HFFc6 (cell line): ENCODE measurements at regions not wholly inside any gene's neighbourhood (a gene's known extent, or its start where the extent isn't known, plus 50 kb on each side); places are given as distances from the start of the nearest gene placed in this dataset.

ENCODE experiments used
- DNase-seq: peaks from one replicate; pipeline ENCODE4 v3.0.0-alpha.2; 2018
- H3K27ac Mint-ChIP-seq: 2 replicates; pipeline ENCODE4 v1.8.0; 2020; ENCODE audit warnings: mild to moderate bottlenecking, mixed read lengths
- H3K27me3 Mint-ChIP-seq: 2 replicates; pipeline ENCODE4 v1.8.0; 2021; ENCODE audit warnings: mild to moderate bottlenecking, moderate library complexity, mixed read lengths; ENCODE audit not compliant: insufficient read depth
- H3K36me3 Mint-ChIP-seq: 2 replicates; pipeline ENCODE4 v1.8.0; 2021; ENCODE audit warnings: low read depth, mixed read lengths
- H3K4me1 Mint-ChIP-seq: 2 replicates; pipeline ENCODE4 v1.8.0; 2020; ENCODE audit warnings: low read depth, mixed read lengths
- H3K4me3 Mint-ChIP-seq: 2 replicates; pipeline ENCODE4 v1.8.0; 2020; ENCODE audit warnings: mild to moderate bottlenecking, moderate library complexity, mixed read lengths
- H3K9me3 Mint-ChIP-seq: 2 replicates; pipeline ENCODE4 v1.8.0; 2020; ENCODE audit warnings: mild to moderate bottlenecking, mixed read lengths
- TF ChIP-seq, protein P1 (sequence below): fragments of 200-600 bp; sonication (generic); IDR thresholded peaks from 2 replicates; pipeline ENCODE4 v1.5.0; 2021; ENCODE audit warnings: antibody characterized with exemption, mild to moderate bottlenecking

DNA sequence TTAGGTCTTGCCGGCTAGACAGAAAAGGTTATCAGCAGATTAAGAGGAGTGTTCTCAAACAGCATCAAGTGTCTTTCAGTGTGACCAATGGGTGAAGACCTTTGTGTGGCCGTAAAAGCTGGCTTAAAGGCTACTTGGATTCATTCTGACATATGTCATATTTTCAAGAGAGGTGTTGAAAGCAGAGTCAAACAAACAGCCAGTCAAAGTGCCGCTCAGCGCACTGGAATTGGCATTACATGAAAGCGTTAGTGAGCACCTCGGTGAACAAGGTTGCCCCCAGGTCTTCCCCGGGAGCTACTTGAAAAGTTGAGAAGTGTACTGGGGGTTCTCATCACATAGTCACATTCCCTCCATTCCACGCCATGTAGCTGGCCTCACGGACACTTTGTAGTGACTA is 148.9 kb downstream of the SOX3 start:
- no peak overlapping the region for H3K4me3 Mint-ChIP-seq
- DNase-seq: no peak
- no peaks in the 10 kb centered on the region for H3K36me3 Mint-ChIP-seq
- H3K27ac Mint-ChIP-seq: no peak overlapping the region
- TF ChIP-seq, protein P1, sequence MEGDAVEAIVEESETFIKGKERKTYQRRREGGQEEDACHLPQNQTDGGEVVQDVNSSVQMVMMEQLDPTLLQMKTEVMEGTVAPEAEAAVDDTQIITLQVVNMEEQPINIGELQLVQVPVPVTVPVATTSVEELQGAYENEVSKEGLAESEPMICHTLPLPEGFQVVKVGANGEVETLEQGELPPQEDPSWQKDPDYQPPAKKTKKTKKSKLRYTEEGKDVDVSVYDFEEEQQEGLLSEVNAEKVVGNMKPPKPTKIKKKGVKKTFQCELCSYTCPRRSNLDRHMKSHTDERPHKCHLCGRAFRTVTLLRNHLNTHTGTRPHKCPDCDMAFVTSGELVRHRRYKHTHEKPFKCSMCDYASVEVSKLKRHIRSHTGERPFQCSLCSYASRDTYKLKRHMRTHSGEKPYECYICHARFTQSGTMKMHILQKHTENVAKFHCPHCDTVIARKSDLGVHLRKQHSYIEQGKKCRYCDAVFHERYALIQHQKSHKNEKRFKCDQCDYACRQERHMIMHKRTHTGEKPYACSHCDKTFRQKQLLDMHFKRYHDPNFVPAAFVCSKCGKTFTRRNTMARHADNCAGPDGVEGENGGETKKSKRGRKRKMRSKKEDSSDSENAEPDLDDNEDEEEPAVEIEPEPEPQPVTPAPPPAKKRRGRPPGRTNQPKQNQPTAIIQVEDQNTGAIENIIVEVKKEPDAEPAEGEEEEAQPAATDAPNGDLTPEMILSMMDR: no peak
- no peaks in the 10 kb centered on the region for H3K27me3 Mint-ChIP-seq
- peaks cover 13% of the 10 kb centered on the region for H3K9me3 Mint-ChIP-seq
- H3K4me1 Mint-ChIP-seq: no peaks in the 10 kb centered on the region

DNA sequence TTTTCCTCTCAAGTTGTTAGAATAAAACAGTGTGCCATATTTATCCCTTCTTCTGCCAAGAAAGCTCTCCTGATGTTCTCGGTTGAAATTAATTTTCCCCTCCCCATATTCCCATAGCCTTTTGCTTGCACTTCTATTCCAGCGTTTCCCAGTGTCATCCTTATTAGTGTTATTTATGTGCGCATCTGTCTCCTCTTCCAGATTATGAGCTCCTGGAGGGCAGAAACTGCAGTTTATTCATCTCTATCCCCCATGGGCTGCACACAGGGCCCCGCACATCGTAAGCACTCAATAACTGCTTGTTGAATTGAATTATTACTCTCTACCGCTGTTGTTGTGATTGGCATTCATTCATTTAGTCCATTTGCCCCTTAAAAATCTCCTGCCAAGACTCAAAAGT is 149.4 kb downstream of the SOX3 start:
- Mint-ChIP-seq H3K27me3 (no peaks in the 10 kb centered on the region), H3K4me1 (no peaks in the 10 kb centered on the region), H3K4me3 (no peak overlapping the region), H3K27ac (no peak overlapping the region), H3K36me3 (no peaks in the 10 kb centered on the region), H3K9me3 (peaks cover 13% of the 10 kb centered on the region)
- no peak for DNase-seq
- TF ChIP-seq, protein P1: no peak

DNA sequence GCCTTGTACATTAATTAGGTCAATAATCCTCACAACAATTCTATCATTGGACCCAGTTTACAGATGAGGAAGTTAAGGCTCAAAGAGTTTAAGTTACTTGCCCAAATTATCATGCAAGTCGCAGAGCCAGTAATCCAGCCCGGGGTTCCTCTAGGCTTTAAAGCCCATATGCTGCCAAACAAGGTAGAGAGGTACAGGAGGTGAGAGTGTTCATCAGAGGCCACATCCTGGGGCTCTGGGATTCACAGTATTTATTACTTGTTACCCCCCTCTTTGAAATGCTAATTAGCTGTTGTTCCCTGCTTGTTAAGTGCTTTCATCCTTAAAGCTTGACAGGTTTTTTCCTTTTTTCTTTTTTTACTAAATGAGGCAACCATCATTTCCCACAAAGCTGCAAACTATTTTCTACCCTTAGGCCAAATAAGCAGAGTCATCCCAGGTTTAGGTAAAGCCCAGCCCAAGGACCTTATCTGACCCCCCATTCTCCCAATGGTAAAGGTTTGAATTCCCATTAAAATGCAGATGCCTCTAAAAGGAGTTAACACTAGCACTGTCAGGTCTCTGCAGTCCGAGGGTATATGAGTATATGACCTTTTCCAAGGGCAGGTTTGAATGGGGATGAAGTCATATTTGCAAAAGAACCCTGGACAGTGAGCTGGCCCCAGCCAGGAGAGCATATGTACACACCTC is 150.3 kb downstream of the SOX3 start:
- Mint-ChIP-seq H3K27me3 (no peaks in the 10 kb centered on the region), H3K9me3 (peaks cover 20% of the 10 kb centered on the region)

DNA sequence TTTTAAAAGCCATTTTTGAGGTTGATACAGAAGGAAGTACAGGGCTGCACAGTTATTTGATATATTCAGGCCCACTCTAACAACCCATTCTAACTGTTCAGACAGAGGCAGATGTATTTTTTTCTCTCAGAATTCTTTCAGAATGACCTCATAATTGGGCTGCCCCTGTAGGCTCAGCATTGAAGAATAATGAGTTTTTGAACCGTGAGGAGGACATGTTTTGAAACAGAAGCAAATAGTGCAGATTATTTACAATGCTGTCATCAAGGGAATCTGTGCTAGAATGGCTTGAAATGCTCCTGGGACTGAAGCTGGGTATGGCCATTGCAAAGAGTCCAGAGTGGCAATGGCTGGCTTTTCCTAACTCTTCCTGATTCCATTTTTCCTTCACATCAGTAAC is 158.1 kb downstream of the SOX3 start:
- H3K27me3 Mint-ChIP-seq: no peaks in the 10 kb centered on the region
- no peaks in the 10 kb centered on the region for H3K36me3 Mint-ChIP-seq
- H3K4me3 Mint-ChIP-seq: no peak overlapping the region
- H3K9me3 Mint-ChIP-seq: peaks cover 11% of the 10 kb centered on the region; the same call in 1 of the 2 replicates
- no peak overlapping the region for H3K27ac Mint-ChIP-seq
- no peak for DNase-seq
- TF ChIP-seq, protein P1: no peak
- H3K4me1 Mint-ChIP-seq: no peaks in the 10 kb centered on the region

More for the DNA sequence above, 150.3 kb downstream of the SOX3 start:
- DNase-seq: no peak
- H3K27ac Mint-ChIP-seq: no peak overlapping the region
- TF ChIP-seq, protein P1: no peak
- no peaks in the 10 kb centered on the region for H3K4me1 Mint-ChIP-seq
- no peaks in the 10 kb centered on the region for H3K36me3 Mint-ChIP-seq
- no peak overlapping the region for H3K4me3 Mint-ChIP-seq

DNA sequence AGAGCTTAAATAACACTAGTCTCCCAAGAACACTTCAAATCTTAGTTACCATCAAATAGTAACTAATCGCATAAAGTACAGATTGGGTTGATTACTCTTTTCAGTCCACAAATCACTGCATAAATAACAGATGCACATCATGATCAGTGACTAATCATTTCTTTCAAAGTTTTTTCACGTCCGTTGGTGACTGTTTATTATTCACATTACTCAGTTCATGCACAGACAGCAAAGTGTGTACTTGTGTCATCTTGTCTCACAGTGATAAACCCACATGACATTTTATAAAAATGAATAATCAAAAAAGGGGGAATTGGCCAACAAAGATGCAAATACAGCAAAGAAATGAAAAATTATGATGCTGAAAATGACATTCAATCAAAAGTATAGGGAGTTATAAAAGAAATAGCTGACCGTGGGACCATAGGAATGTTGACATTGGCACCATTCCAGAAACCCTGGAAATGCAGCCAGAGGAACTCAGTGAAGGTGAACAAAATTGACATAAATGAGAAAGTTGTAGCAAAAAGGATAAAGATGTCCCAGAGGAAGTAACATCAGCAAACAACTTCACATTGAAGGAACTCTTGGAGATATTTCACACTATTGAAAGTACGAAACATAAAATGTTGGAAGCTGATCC is 161.5 kb downstream of the SOX3 start:
- no peaks in the 10 kb centered on the region for H3K27me3 Mint-ChIP-seq
- TF ChIP-seq, protein P1: no peak
- no peaks in the 10 kb centered on the region for H3K9me3 Mint-ChIP-seq
- no peaks in the 10 kb centered on the region for H3K36me3 Mint-ChIP-seq
- no peak for DNase-seq
- H3K4me3 Mint-ChIP-seq: no peak overlapping the region
- no peak overlapping the region for H3K27ac Mint-ChIP-seq
- no peaks in the 10 kb centered on the region for H3K4me1 Mint-ChIP-seq
